ENCODE measurements at regions not wholly inside any gene's neighbourhood (a gene's known extent, or its start where the extent isn't known, plus 50 kb on each side); places are given as distances from the start of the nearest gene placed in this dataset.

GRCh38 chr3:178350763-178351162 lies 185.5 kb upstream of the KCNMB2 start:
- TF ChIP-seq CTCF (IDR thresholded peaks at IDR 0.05 in 4 of 5, conservative IDR thresholded peaks at IDR 0.05 in 1 of 5), result no peak
- no peak for TF ChIP-seq POLR2A (IDR thresholded peaks at IDR 0.05)
